GM23248 (cell line): ENCODE measurements at regions not wholly inside any gene's neighbourhood (a gene's known extent, or its start where the extent isn't known, plus 50 kb on each side); places are given as distances from the start of the nearest gene placed in this dataset.

Experiments used
- DNase-seq: peaks from one replicate; pipeline ENCODE4 v3.0.0-alpha.2; 2015
- H2AFZ ChIP-seq: fragments of 200-600 bp; sonication (generic); 2 replicates; pipeline ENCODE4 v1.6.1; 2016; ENCODE audit warnings: antibody characterized with exemption
- H3F3A ChIP-seq: fragments of 200-600 bp; sonication (generic); 2 replicates; pipeline ENCODE4 v1.6.1; 2016; ENCODE audit warnings: mild to moderate bottlenecking, antibody characterized with exemption, mixed run types; ENCODE audit not compliant: insufficient read depth
- H3K27ac ChIP-seq: fragments of 200-600 bp; sonication (generic); 2 replicates; pipeline ENCODE4 v1.5.1; 2016; ENCODE audit warnings: mild to moderate bottlenecking
- H3K27me3 ChIP-seq: fragments of 200-600 bp; sonication (generic); replicated peaks from 2 replicates; pipeline ENCODE4 v1.6.1; 2016; ENCODE audit warnings: mild to moderate bottlenecking; ENCODE audit not compliant: insufficient read depth
- H3K36me3 ChIP-seq: fragments of 200-600 bp; sonication (generic); 2 replicates; pipeline ENCODE4 v1.6.1; 2016; ENCODE audit warnings: low read depth, mild to moderate bottlenecking
- H3K4me1 ChIP-seq: fragments of 200-600 bp; sonication (generic); 2 replicates; pipeline ENCODE4 v1.6.1; 2016; ENCODE audit warnings: mild to moderate bottlenecking; ENCODE audit not compliant: insufficient read depth
- H3K4me2 ChIP-seq: fragments of 200-600 bp; sonication (generic); one replicate; pipeline ENCODE4 v1.6.1; 2016; ENCODE audit warnings: mild to moderate bottlenecking; ENCODE audit not compliant: unreplicated experiment
- H3K4me3 ChIP-seq: fragments of 200-600 bp; sonication (generic); 2 replicates; pipeline ENCODE4 v1.5.1; 2016; ENCODE audit warnings: mild to moderate bottlenecking
- H3K79me2 ChIP-seq: fragments of 200-600 bp; sonication (generic); 2 replicates; pipeline ENCODE4 v1.6.1; 2016; ENCODE audit warnings: mild to moderate bottlenecking; ENCODE audit not compliant: insufficient read depth
- H3K9ac ChIP-seq: fragments of 200-600 bp; sonication (generic); 2 replicates; pipeline ENCODE4 v1.6.1; 2016; ENCODE audit warnings: mild to moderate bottlenecking
- H3K9me2 ChIP-seq: fragments of 200-600 bp; sonication (generic); 2 replicates; pipeline ENCODE4 v1.6.1; 2016; ENCODE audit warnings: mixed run types, mild to moderate bottlenecking, moderate library complexity; ENCODE audit not compliant: insufficient read depth
- H3K9me3 ChIP-seq: fragments of 200-600 bp; sonication (generic); one replicate; pipeline ENCODE4 v1.6.1; 2017; ENCODE audit warnings: low read depth
- H4K20me1 ChIP-seq: fragments of 200-600 bp; sonication (generic); 2 replicates; pipeline ENCODE4 v1.6.0; 2016; ENCODE audit not compliant: insufficient read depth
- EZH2 ChIP-seq: fragments of 200-600 bp; sonication (generic); IDR thresholded peaks from 2 replicates; pipeline ENCODE4 v1.6.1; 2018; ENCODE audit warnings: antibody characterized with exemption, mild to moderate bottlenecking; ENCODE audit not compliant: insufficient read depth, poor library complexity, severe bottlenecking
- EZH2phosphoT487 ChIP-seq: fragments of 200-600 bp; sonication (generic); IDR thresholded peaks from 2 replicates; pipeline ENCODE4 v1.6.1; 2018; ENCODE audit warnings: antibody characterized with exemption, moderate library complexity, mild to moderate bottlenecking, low read depth; ENCODE audit not compliant: insufficient read depth
- WGBS, 2 experiments: methylation state at CpG; one replicate each; pipeline ENCODE4 v1.1.6; 2015 to 2017; ENCODE audit warnings: low lambda C conversion rate in 2 of 2, low coverage in 1 of 2; ENCODE audit errors: missing lambda C conversion rate in 2 of 2; 5-methylcytosine and 5-hydroxymethylcytosine counted together
- in situ Hi-C: fragments of 300-500 bp; cut with MboI; formaldehyde crosslinking; loops from 2 replicates; pipeline ENCODE4 v1.15.0; 2020

DNA sequence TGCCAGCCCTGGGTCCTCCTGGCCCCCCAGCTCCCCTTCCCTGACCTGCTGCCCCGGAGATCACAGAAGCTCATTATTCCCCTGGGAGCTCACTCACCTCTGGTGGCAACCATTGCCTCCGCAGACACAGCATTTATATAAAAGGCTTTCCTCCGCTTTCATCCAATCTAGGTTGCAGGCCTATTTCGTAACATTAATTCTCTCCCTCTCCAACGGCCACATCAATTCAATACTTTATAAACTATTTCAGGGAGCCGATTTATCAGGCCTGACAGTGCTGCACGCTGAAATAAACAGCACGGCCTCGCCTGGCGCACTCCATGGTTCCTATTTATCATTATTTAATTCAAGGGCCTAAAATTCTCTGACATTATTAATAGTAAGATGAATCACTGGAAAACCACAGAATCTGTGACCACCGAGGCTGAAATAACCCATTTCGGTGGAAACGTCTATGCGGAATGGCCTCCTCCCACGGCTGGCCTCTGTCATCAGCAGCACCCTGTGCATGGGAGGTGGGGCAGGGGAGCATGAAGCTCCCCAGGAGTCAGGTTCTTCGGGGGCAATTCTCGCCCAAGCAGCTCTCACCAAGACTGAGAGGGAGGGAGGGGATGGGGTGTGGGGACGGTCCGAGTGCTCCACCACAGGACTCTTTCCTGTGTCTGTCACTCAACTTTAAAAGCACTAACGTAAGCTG, 249.3 kb upstream of the PFKP start:
- TF ChIP-seq EZH2phosphoT487 (no peak), EZH2 (no peak)
- no peaks in the 10 kb centered on the region for H3K9me3 ChIP-seq
- no peaks in the 10 kb centered on the region for H3K79me2 ChIP-seq
- no peak overlapping the region for H3K27ac ChIP-seq
- no peaks in the 10 kb centered on the region for H3K4me1 ChIP-seq
- in situ Hi-C loops: no loop called here
- no peaks in the 10 kb centered on the region for H3K36me3 ChIP-seq
- no peaks in the 10 kb centered on the region for H3F3A ChIP-seq
- no peak overlapping the region for H2AFZ ChIP-seq
- no peaks in the 10 kb centered on the region for H3K27me3 ChIP-seq
- no peak overlapping the region for H3K4me3 ChIP-seq
- no peaks in the 10 kb centered on the region for H3K9me2 ChIP-seq
- no peaks in the 10 kb centered on the region for H4K20me1 ChIP-seq
- no peak for DNase-seq
- WGBS, 2 experiments: 50 to 58% methylated on average over 16 to 20 of the region's 20 CpGs
- no peak overlapping the region for H3K4me2 ChIP-seq
- H3K9ac ChIP-seq: no peak overlapping the region

DNA sequence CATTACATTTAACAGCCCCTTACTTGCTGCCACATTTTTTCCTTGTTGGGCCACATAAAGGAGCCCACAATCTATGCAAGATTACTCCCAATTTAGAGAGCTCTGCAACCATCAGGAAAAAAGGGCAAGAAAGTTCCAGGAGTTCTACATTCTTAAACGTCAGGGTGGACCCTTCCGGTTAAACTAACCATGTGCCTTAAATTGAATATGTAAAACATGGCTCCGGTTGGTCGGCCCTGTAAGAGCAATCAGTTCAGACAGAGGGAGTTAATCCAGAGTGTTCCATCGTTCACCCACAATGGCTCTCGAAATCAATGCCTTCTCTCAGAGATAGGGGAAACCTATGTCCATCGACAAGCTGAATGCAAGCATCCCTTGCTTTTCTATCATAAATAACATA, 253.7 kb upstream of the PFKP start:
- Histone ChIP-seq H3K36me3 (no peaks in the 10 kb centered on the region), H3K27me3 (no peaks in the 10 kb centered on the region), H3K4me1 (no peaks in the 10 kb centered on the region), H3K4me2 (no peak overlapping the region), H3K9ac (no peak overlapping the region), H3K9me2 (no peaks in the 10 kb centered on the region), H4K20me1 (no peaks in the 10 kb centered on the region), H3K4me3 (no peak overlapping the region), H3K79me2 (no peaks in the 10 kb centered on the region), H3K9me3 (no peaks in the 10 kb centered on the region), H2AFZ (no peak overlapping the region), H3K27ac (no peak overlapping the region), H3F3A (no peaks in the 10 kb centered on the region)
- in situ Hi-C loops: no loop called here
- DNase-seq: no peak
- TF ChIP-seq EZH2 (no peak), EZH2phosphoT487 (no peak)
- WGBS, 2 experiments: 44 to 55% methylated on average over 7 of the region's 7 CpGs

DNA sequence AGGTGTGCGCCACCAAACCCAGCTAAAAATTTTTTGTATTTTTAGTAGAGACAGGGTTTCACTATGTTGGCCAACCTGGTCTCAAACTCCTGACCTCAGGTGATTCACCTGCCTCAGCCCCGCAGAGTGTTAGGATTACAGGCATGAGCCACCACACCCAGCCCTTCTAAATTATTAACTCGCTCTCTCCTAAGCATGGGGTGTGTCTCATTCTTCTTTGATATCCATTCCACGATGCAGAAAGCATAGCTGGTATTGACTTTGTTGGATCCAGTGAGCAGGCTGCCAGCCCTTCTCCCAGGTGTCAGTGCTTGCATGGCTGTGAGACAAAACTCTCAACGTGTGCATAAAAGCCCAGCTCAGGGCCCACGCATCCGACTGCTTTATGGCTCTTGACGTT, 254.1 kb upstream of the PFKP start:
- 32 to 37% methylated on average over 8 of the region's 8 CpGs for WGBS, 2 experiments
- DNase-seq: no peak
- Histone ChIP-seq H3K9ac (no peak overlapping the region), H3K4me2 (no peak overlapping the region), H3K36me3 (no peaks in the 10 kb centered on the region), H3K9me3 (no peaks in the 10 kb centered on the region), H3K9me2 (no peaks in the 10 kb centered on the region), H3K27ac (no peak overlapping the region), H3K27me3 (no peaks in the 10 kb centered on the region), H3K4me1 (no peaks in the 10 kb centered on the region), H3K4me3 (no peak overlapping the region), H4K20me1 (no peaks in the 10 kb centered on the region), H2AFZ (no peak overlapping the region), H3F3A (no peaks in the 10 kb centered on the region), H3K79me2 (no peaks in the 10 kb centered on the region)
- in situ Hi-C loops: no loop called here
- TF ChIP-seq EZH2 (no peak), EZH2phosphoT487 (no peak)

GRCh38 chr10:2812631-2813030, 254.7 kb upstream of the PFKP start:
- no peak overlapping the region for H3K27ac ChIP-seq
- H4K20me1 ChIP-seq: no peaks in the 10 kb centered on the region
- no peak overlapping the region for H3K4me2 ChIP-seq
- no peaks in the 10 kb centered on the region for H3K9me2 ChIP-seq
- no peaks in the 10 kb centered on the region for H3K4me1 ChIP-seq
- no peak overlapping the region for H3K9ac ChIP-seq
- H3K79me2 ChIP-seq: no peaks in the 10 kb centered on the region
- H3F3A ChIP-seq: no peaks in the 10 kb centered on the region
- WGBS, 2 experiments: 29% methylated on average over 3 of the region's 3 CpGs
- H3K27me3 ChIP-seq: no peaks in the 10 kb centered on the region
- no peak overlapping the region for H2AFZ ChIP-seq
- TF ChIP-seq EZH2phosphoT487 (no peak), EZH2 (no peak)
- no peak for DNase-seq
- H3K9me3 ChIP-seq: no peaks in the 10 kb centered on the region
- H3K4me3 ChIP-seq: no peak overlapping the region
- in situ Hi-C loops: no loop called here
- no peaks in the 10 kb centered on the region for H3K36me3 ChIP-seq

DNA sequence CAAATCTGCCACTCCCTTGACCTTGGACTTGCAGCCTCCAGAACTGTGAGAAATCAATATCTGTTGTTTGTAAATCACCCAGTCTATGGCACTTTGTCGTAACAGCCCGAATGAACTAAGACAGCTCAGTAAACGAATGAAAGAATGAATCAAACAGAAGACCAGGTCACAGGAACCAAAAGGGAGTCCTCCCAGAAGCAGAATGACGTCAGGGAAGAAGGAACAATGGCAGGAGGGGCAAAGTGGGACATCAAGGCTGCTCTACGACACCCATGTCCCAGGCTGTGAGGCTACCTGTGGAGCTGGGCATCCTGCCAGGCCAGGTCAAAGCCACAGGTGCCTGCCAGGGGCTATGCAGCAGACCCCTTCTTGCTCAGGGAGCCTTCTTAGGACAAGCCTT, 267.2 kb upstream of the PFKP start:
- Histone ChIP-seq H3K27me3 (no peaks in the 10 kb centered on the region), H4K20me1 (no peaks in the 10 kb centered on the region), H3K36me3 (no peaks in the 10 kb centered on the region), H3K9ac (no peak overlapping the region), H3K9me2 (no peaks in the 10 kb centered on the region), H2AFZ (no peak overlapping the region), H3K27ac (no peak overlapping the region), H3K4me2 (no peak overlapping the region), H3K79me2 (no peaks in the 10 kb centered on the region), H3F3A (no peaks in the 10 kb centered on the region), H3K4me1 (no peaks in the 10 kb centered on the region), H3K4me3 (no peak overlapping the region), H3K9me3 (no peaks in the 10 kb centered on the region)
- WGBS, 2 experiments: 22 to 27% methylated on average over 5 of the region's 5 CpGs
- TF ChIP-seq EZH2phosphoT487 (no peak), EZH2 (no peak)
- in situ Hi-C loops: no loop called here
- DNase-seq: no peak
